Coronary artery (tissue), 2 donors: ENCODE measurements at regions not wholly inside any gene's neighbourhood (a gene's known extent, or its start where the extent isn't known, plus 50 kb on each side); places are given as distances from the start of the nearest gene placed in this dataset.

Source experiments
- DNase-seq: peaks from one replicate; pipeline ENCODE4 v3.0.0-alpha.2; 2017; ENCODE audit warnings: low spot score
- H3K27ac ChIP-seq, 2 donors: fragments of 200-600 bp; sonication (generic); one replicate each; pipeline ENCODE4 v1.5.1; 2016 to 2019
- H3K4me3 ChIP-seq: fragments of 200-600 bp; sonication (generic); 2 replicates; pipeline ENCODE4 v1.5.1; 2016; ENCODE audit warnings: mild to moderate bottlenecking, moderate library complexity
- TF ChIP-seq, protein P1 (sequence below): fragments of 200-600 bp; sonication (generic); IDR thresholded peaks from one replicate; pipeline ENCODE4 v1.5.1; 2019; ENCODE audit warnings: antibody characterized with exemption

DNA sequence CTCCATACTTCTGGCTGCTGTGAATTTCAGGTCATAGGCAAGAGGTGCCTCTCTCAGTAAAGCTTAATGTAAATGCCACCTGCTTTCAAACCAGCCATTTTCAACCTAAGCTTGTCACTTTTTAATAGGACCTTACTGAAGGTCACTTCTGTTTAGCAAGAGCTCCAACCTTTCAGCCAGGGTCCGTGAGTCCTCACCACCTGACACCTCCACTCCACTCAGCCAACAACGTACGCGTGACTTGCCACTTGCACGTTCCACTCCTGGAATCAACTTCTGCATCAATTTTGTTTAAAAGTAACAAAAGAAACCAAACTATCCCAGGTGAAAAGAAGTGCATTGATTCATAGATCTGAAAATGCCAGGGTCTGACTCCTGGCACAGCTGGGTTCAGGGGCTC, 114.4 kb downstream of the TRIM29 start:
- no peak for DNase-seq
- no peak overlapping the region for H3K4me3 ChIP-seq
- TF ChIP-seq, protein P1, sequence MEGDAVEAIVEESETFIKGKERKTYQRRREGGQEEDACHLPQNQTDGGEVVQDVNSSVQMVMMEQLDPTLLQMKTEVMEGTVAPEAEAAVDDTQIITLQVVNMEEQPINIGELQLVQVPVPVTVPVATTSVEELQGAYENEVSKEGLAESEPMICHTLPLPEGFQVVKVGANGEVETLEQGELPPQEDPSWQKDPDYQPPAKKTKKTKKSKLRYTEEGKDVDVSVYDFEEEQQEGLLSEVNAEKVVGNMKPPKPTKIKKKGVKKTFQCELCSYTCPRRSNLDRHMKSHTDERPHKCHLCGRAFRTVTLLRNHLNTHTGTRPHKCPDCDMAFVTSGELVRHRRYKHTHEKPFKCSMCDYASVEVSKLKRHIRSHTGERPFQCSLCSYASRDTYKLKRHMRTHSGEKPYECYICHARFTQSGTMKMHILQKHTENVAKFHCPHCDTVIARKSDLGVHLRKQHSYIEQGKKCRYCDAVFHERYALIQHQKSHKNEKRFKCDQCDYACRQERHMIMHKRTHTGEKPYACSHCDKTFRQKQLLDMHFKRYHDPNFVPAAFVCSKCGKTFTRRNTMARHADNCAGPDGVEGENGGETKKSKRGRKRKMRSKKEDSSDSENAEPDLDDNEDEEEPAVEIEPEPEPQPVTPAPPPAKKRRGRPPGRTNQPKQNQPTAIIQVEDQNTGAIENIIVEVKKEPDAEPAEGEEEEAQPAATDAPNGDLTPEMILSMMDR = no peak
- no peak overlapping the region for H3K27ac ChIP-seq

DNA sequence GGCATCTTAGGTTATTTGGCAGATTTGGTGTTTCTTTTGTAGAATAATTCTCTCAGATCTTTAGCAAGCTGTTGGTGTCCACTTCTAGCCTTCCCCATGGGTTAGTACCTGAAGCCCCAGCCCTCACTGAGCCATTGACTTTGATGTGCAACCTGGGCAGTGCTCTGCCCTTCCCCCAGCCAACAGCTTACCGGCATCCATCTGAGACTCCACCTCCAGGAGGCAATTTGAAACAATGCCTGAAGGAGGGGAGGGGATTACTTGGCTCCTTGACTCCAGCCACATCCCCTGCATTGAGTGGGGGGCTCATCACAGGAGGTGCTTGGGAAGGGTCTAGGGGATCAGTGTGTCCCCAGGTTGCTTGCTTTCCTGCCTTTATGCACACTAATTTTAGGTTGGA, 114.8 kb downstream of the TRIM29 start:
- TF ChIP-seq, protein P1 = no peak
- no peak for DNase-seq
- Histone ChIP-seq H3K27ac (no peak overlapping the region), H3K4me3 (no peak overlapping the region)

GRCh38 chr11:120022617-120023016, 115.3 kb downstream of the TRIM29 start:
- no peak overlapping the region for H3K4me3 ChIP-seq
- no peak overlapping the region for H3K27ac ChIP-seq
- TF ChIP-seq, protein P1 = no peak
- no peak for DNase-seq

DNA sequence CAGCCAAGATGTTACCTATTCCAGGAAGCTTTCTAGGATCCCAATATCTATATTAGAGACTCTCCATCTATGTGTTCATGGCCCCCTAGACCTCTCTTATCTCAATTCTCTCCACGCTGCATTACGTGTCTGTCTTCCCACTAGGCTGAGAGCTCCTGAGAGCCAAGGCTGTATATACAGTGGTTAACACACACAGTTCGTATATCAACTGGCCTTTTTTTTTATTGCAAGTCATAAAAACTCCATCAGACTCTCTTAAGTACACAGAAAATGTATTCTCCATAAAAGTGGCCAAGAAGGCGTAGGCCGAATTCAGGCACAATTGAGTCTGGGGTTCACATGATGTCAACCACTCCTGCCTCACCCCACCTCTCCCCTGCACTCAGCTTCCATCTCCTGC, 115.9 kb downstream of the TRIM29 start:
- TF ChIP-seq, protein P1 = no peak
- no peak for DNase-seq
- Histone ChIP-seq H3K4me3 (no peak overlapping the region), H3K27ac (no peak overlapping the region)

DNA sequence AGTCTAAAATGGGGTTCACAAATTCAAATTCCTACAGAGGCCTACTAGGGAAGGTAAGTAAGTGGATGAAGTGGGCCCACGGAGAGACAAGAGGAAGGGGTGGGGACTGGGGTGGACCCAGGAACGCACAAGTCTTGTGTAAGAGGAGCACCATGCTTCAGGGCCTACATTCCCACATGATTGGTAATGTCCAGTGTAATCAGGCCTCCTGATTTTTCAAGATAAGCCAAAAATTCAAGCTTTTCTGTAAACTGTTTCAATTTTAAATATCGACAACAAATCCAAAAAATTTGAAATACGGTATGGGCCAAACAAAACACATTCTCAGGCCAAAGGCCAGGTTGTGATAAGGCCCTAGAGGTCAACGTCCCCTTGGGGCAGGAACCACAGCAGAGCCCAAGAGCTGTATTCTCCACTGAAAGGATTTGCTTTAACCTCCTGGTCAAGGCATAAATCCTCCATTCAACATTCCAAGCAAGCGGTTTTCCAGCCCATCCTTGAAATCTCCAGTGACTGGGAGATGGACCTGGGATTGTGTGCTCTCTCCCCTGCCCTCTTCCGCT, 116.4 kb downstream of the TRIM29 start:
- no peak overlapping the region for H3K4me3 ChIP-seq
- TF ChIP-seq, protein P1 = no peak
- DNase-seq = no peak
- no peak overlapping the region for H3K27ac ChIP-seq

- TF ChIP-seq, protein P1 = no peak
- no peak overlapping the region for H3K27ac ChIP-seq
- no peak for DNase-seq
- no peak overlapping the region for H3K4me3 ChIP-seq
Measured at GRCh38 chr11:120020981-120021380, 116.9 kb downstream of the TRIM29 start.

DNA sequence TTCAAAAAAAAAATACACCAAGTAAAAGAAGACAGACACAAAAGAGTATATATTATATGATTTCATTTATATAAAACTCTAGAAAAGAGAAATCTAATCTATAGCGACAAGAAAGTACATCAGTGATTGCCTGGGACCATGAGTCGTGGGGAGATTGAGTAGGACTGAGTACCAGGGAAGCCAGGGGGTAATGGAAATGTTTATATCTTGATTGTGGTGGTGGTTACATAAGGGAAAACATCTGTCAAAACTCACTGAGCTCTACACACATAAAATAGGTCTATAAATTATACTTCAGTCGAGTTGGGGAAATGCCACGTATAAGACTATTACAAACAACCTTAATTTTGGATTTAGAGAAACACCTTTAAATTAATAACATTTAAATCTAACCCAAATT, 117.4 kb downstream of the TRIM29 start:
- DNase-seq = no peak
- Histone ChIP-seq H3K27ac (no peak overlapping the region), H3K4me3 (no peak overlapping the region)
- TF ChIP-seq, protein P1 = no peak
